ENCODE measurements at regions not wholly inside any gene's neighbourhood (a gene's known extent, or its start where the extent isn't known, plus 50 kb on each side); places are given as distances from the start of the nearest gene placed in this dataset.

- Histone ChIP-seq H3K27ac (ENCODE audit: low read length) (no peak overlapping the region), H3K36me3 (ENCODE audit: control insufficient read depth, insufficient read depth, low read length) (no peaks in the 10 kb centered on the region), H3K9me3 (ENCODE audit: control insufficient read depth, insufficient read depth, low read depth, low read length) (no peaks in the 10 kb centered on the region), H3K4me3 (ENCODE audit: low read depth in 2 of 2, low read length in 2 of 2) (no peak overlapping the region), H3K4me1 (ENCODE audit: control insufficient read depth, insufficient read depth, low read length) (no peaks in the 10 kb centered on the region), H3K27me3 (ENCODE audit: control insufficient read depth, insufficient read depth, low read length) (no peaks in the 10 kb centered on the region)
- no peak for ATAC-seq
- intact Hi-C loops (cut with micrococcal nuclease; ENCODE audit: unreplicated experiment) (no loop called here), in situ Hi-C loops (cut with HindIII; ENCODE audit: low pct_unique_long_range_greater_than_20kb, low sequenced_read_pairs) (no loop called here)
- CTCF ChIA-PET, result no interaction called here
- POLR2A ChIA-PET, result no interaction called here
- TF ChIP-seq TCF7L2 (IDR thresholded peaks at IDR 0.05; ENCODE audit: low read depth, low read length) (no peak), REST (IDR thresholded peaks at IDR 0.05; ENCODE audit: insufficient read depth in 1 of 2, low read depth in 2 of 2, low read length in 1 of 2) (no peak), SIN3A (IDR thresholded peaks at IDR 0.05; ENCODE audit: borderline replicate concordance, insufficient read depth, low read depth, low read length) (no peak), POLR2AphosphoS5 (IDR thresholded peaks at IDR 0.05; ENCODE audit: low read depth, low read length) (no peak)
- TF ChIP-seq, protein P1, sequence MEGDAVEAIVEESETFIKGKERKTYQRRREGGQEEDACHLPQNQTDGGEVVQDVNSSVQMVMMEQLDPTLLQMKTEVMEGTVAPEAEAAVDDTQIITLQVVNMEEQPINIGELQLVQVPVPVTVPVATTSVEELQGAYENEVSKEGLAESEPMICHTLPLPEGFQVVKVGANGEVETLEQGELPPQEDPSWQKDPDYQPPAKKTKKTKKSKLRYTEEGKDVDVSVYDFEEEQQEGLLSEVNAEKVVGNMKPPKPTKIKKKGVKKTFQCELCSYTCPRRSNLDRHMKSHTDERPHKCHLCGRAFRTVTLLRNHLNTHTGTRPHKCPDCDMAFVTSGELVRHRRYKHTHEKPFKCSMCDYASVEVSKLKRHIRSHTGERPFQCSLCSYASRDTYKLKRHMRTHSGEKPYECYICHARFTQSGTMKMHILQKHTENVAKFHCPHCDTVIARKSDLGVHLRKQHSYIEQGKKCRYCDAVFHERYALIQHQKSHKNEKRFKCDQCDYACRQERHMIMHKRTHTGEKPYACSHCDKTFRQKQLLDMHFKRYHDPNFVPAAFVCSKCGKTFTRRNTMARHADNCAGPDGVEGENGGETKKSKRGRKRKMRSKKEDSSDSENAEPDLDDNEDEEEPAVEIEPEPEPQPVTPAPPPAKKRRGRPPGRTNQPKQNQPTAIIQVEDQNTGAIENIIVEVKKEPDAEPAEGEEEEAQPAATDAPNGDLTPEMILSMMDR (IDR thresholded peaks at IDR 0.05), result no peak
- no peak for DNase-seq (ENCODE audit: low read depth, low spot score)
- BruUV-seq (replicated peaks), result no TSS peak
These were observed 1588.9 kb upstream of the PCDH7 start for GRCh38 chr4:29131304-29131703.

DNA sequence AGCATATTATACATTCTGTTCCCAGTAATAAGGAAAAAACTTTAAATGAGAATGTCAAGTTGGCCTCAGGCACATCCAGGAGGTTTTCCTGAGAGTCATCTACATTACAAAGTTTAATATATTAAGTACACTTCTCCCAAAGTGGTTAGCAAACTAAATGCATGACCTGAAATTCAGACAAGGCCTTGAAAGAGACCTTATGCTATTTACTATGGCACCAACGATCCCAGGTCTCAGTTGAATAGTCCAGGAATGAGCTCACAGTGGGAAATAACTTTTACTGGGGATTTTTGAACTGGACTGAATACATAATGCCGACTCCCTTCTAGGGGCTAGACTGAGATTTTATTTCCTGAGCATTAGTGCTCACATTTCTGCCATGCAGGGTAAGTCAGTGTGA is 1577.5 kb upstream of the PCDH7 start:
- no peaks in the 10 kb centered on the region for H3K9me3 ChIP-seq (ENCODE audit: control insufficient read depth, insufficient read depth, low read depth, low read length)
- DNase-seq (ENCODE audit: low read depth, low spot score) (no peak), ATAC-seq (no peak)
- no TSS peak for BruUV-seq (replicated peaks)
- ChIA-PET CTCF (no interaction called here), POLR2A (no interaction called here)
- TF ChIP-seq TCF7L2 (IDR thresholded peaks at IDR 0.05; ENCODE audit: low read depth, low read length) (no peak), SIN3A (IDR thresholded peaks at IDR 0.05; ENCODE audit: borderline replicate concordance, insufficient read depth, low read depth, low read length) (no peak), REST (IDR thresholded peaks at IDR 0.05; ENCODE audit: insufficient read depth in 1 of 2, low read depth in 2 of 2, low read length in 1 of 2) (no peak), POLR2AphosphoS5 (IDR thresholded peaks at IDR 0.05; ENCODE audit: low read depth, low read length) (no peak)
- TF ChIP-seq, protein P1 (IDR thresholded peaks at IDR 0.05), result no peak
- no peak overlapping the region for H3K4me3 ChIP-seq (ENCODE audit: low read depth in 2 of 2, low read length in 2 of 2)
- no peak overlapping the region for H3K27ac ChIP-seq (ENCODE audit: low read length)
- H3K4me1 ChIP-seq (ENCODE audit: control insufficient read depth, insufficient read depth, low read length), result no peaks in the 10 kb centered on the region
- H3K36me3 ChIP-seq (ENCODE audit: control insufficient read depth, insufficient read depth, low read length), result no peaks in the 10 kb centered on the region
- in situ Hi-C loops (cut with HindIII; ENCODE audit: low pct_unique_long_range_greater_than_20kb, low sequenced_read_pairs) (no loop called here), intact Hi-C loops (cut with micrococcal nuclease; ENCODE audit: unreplicated experiment) (no loop called here)
- no peaks in the 10 kb centered on the region for H3K27me3 ChIP-seq (ENCODE audit: control insufficient read depth, insufficient read depth, low read length)

Data from Panc1 (cell line).